ENCODE measurements at regions not wholly inside any gene's neighbourhood (a gene's known extent, or its start where the extent isn't known, plus 50 kb on each side); places are given as distances from the start of the nearest gene placed in this dataset.

GRCh38 chr5:144102979-144103378 lies 67.5 kb downstream of the YIPF5 start:
- Histone ChIP-seq H3K27me3 (ENCODE audit: control insufficient read depth, insufficient read depth, low read length) (no peaks in the 10 kb centered on the region), H3K4me3 (ENCODE audit: low read depth, low read length) (no peak overlapping the region), H3K36me3 (ENCODE audit: control insufficient read depth, insufficient read depth, low read length) (no peaks in the 10 kb centered on the region)
- no peak for DNase-seq (ENCODE audit: low read depth)
- no peak for FAIRE-seq
- TF ChIP-seq CTCF (IDR thresholded peaks at IDR 0.05; ENCODE audit: insufficient read depth, low read length, severe bottlenecking), result no peak

GRCh38 chr5:144103611-144104485 lies 66.6 kb downstream of the YIPF5 start:
- no peak overlapping the region for H3K4me3 ChIP-seq (ENCODE audit: low read depth, low read length)
- H3K36me3 ChIP-seq (ENCODE audit: control insufficient read depth, insufficient read depth, low read length), result no peaks in the 10 kb centered on the region
- peak; percentile 55 for FAIRE-seq
- DNase-seq (ENCODE audit: low read depth), result no peak
- TF ChIP-seq CTCF (IDR thresholded peaks at IDR 0.05; ENCODE audit: insufficient read depth, low read length, severe bottlenecking), result no peak
- H3K27me3 ChIP-seq (ENCODE audit: control insufficient read depth, insufficient read depth, low read length), result no peaks in the 10 kb centered on the region

GRCh38 chr5:144105371-144105770 lies 65.1 kb downstream of the YIPF5 start:
- no peak for TF ChIP-seq CTCF (IDR thresholded peaks at IDR 0.05; ENCODE audit: insufficient read depth, low read length, severe bottlenecking)
- DNase-seq (ENCODE audit: low read depth) (no peak), FAIRE-seq (no peak)
- Histone ChIP-seq H3K4me3 (ENCODE audit: low read depth, low read length) (no peak overlapping the region), H3K36me3 (ENCODE audit: control insufficient read depth, insufficient read depth, low read length) (no peaks in the 10 kb centered on the region), H3K27me3 (ENCODE audit: control insufficient read depth, insufficient read depth, low read length) (no peaks in the 10 kb centered on the region)

- Histone ChIP-seq H3K27me3 (ENCODE audit: control insufficient read depth, insufficient read depth, low read length) (no peaks in the 10 kb centered on the region), H3K36me3 (ENCODE audit: control insufficient read depth, insufficient read depth, low read length) (no peaks in the 10 kb centered on the region), H3K4me3 (ENCODE audit: low read depth, low read length) (no peak overlapping the region)
- FAIRE-seq (no peak), DNase-seq (ENCODE audit: low read depth) (no peak)
- TF ChIP-seq CTCF (IDR thresholded peaks at IDR 0.05; ENCODE audit: insufficient read depth, low read length, severe bottlenecking), result no peak
Measured at GRCh38 chr5:144108131-144108530, 62.3 kb downstream of the YIPF5 start.
